ENCODE measurements at regions not wholly inside any gene's neighbourhood (a gene's known extent, or its start where the extent isn't known, plus 50 kb on each side); places are given as distances from the start of the nearest gene placed in this dataset.

DNA sequence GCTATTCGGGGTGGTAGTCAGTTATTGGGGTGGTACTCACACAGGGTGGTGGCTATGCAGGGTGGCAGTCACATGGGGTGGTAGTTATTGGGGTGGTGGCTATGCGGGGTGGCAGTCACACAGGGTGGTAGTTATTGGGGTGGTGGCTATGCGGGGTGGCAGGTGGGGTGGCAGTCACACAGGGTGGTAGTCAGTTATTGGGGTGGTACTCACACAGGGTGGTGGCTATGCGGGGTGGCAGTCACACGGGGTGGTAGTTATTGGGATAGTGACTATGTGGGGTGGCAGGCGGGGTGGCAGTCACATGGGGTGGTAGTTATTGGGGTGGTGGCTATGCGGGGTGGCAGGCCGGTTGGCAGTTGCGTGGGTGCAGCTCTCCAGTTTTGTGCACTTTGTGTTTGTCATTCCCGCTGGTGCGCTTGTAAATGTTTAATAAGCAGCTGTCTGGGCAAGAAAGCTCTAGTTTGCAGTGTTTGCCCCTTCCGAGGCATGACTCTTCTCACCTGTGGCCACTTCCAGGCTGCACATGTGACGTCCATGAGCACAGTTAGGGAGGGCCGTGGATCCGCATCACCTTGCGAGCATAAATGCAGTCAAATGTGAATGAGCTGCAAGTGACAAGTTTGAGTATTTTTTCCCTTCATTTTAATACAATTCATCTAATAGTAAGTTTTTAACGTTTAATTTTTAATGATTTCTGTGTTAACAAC lies 219.0 kb upstream of the CST7 start:
- TF ChIP-seq, protein P1, sequence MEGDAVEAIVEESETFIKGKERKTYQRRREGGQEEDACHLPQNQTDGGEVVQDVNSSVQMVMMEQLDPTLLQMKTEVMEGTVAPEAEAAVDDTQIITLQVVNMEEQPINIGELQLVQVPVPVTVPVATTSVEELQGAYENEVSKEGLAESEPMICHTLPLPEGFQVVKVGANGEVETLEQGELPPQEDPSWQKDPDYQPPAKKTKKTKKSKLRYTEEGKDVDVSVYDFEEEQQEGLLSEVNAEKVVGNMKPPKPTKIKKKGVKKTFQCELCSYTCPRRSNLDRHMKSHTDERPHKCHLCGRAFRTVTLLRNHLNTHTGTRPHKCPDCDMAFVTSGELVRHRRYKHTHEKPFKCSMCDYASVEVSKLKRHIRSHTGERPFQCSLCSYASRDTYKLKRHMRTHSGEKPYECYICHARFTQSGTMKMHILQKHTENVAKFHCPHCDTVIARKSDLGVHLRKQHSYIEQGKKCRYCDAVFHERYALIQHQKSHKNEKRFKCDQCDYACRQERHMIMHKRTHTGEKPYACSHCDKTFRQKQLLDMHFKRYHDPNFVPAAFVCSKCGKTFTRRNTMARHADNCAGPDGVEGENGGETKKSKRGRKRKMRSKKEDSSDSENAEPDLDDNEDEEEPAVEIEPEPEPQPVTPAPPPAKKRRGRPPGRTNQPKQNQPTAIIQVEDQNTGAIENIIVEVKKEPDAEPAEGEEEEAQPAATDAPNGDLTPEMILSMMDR (IDR thresholded peaks at IDR 0.05 in 4 of 5, conservative IDR thresholded peaks at IDR 0.05 in 1 of 5): no peak
- TF ChIP-seq POLR2A (IDR thresholded peaks at IDR 0.05): no peak
